Endothelial cell of umbilical vein (primary cell): ENCODE measurements at regions not wholly inside any gene's neighbourhood (a gene's known extent, or its start where the extent isn't known, plus 50 kb on each side); places are given as distances from the start of the nearest gene placed in this dataset.

ENCODE experiments used
- BruUV-seq: library from RNA; stranded (reverse); fragments of 400-500 nt; replicated peaks from 2 replicates; lab custom pipeline; 2021; lab: Mats Ljungman, UMichigan
- CTCF ChIA-PET: fragments of 300-600, 350-600 bp; sonication (Branson Sonifier 250); formaldehyde crosslinking; loops from one replicate; lab custom pipeline; 2021; ENCODE audit warnings: antibody characterized with exemption, inconsistent platforms; lab: Charles Lee
- POLR2A ChIA-PET: fragments of 300-600, 350-600 bp; sonication (Branson Sonifier 250); formaldehyde crosslinking; loops from one replicate; lab custom pipeline; 2021; ENCODE audit warnings: antibody characterized with exemption, inconsistent platforms; lab: Charles Lee
- DNase-seq: peaks from one replicate; pipeline ENCODE4 v3.0.0-alpha.2; 2011; ENCODE audit warnings: low read depth, low spot score
- FAIRE-seq: peaks from 2 replicates; lab custom pipeline; 2011; peaks lifted over from hg19 to GRCh38; lab: Jason Lieb, UNC
- H2AFZ ChIP-seq: 2 replicates; pipeline ENCODE4 v1.6.0; 2012; ENCODE audit warnings: low read depth, low read length, control low read depth, inconsistent platforms
- H3K27ac ChIP-seq: 2 replicates; pipeline ENCODE4 v1.5.1; 2011; ENCODE audit warnings: low read depth, mild to moderate bottlenecking, control low read depth, low read length, moderate library complexity; ENCODE audit not compliant: insufficient read depth
- H3K27me3 ChIP-seq, 2 experiments: 2 replicates each; pipeline versions ENCODE4 v1.6.0 to v1.6.1; 2011; ENCODE audit warnings: low read length in 2 of 2, mixed read lengths in 1 of 2; ENCODE audit not compliant: control insufficient read depth in 2 of 2, insufficient read depth in 2 of 2
- H3K36me3 ChIP-seq, 2 experiments: 2 replicates in 1 of 2; 3 replicates in 1 of 2; pipeline ENCODE4 v1.5.1; 2011; ENCODE audit warnings: low read length in 2 of 2, mild to moderate bottlenecking in 1 of 2, moderate library complexity in 1 of 2; ENCODE audit not compliant: control insufficient read depth in 2 of 2, insufficient read depth in 2 of 2; ENCODE audit errors: extremely low read depth in 1 of 2
- H3K4me1 ChIP-seq: 3 replicates; pipeline ENCODE4 v1.5.1; 2011; ENCODE audit warnings: mild to moderate bottlenecking, low read length; ENCODE audit not compliant: control insufficient read depth, insufficient read depth; ENCODE audit errors: extremely low read depth
- H3K4me2 ChIP-seq: 2 replicates; pipeline ENCODE4 v1.6.1; 2011; ENCODE audit warnings: low read length, control low read depth, mixed read lengths; ENCODE audit not compliant: insufficient read depth
- H3K4me3 ChIP-seq, 3 experiments: fragments of 200-600 bp in 1 of 3; sonication (generic), shearing (Covaris generic) in 1 of 3; replicated peaks in 1 of 3; 2 replicates each; pipeline ENCODE4 v1.5.1; 2011 to 2016; ENCODE audit warnings: control low read depth in 3 of 3, low read length in 3 of 3, mild to moderate bottlenecking in 2 of 3, inconsistent platforms in 1 of 3, low read depth in 1 of 3, moderate library complexity in 1 of 3; ENCODE audit not compliant: insufficient read depth in 1 of 3
- H3K79me2 ChIP-seq: 2 replicates; pipeline ENCODE4 v1.6.0; 2012; ENCODE audit warnings: low read length, inconsistent platforms; ENCODE audit not compliant: control insufficient read depth, insufficient read depth
- H3K9ac ChIP-seq: replicated peaks from 2 replicates; pipeline ENCODE3; 2011; ENCODE audit warnings: low read length, control low read depth; ENCODE audit not compliant: insufficient read depth; ENCODE audit errors: extremely low read depth
- H3K9me1 ChIP-seq: replicated peaks from 3 replicates; pipeline ENCODE4 v1.6.0; 2011; ENCODE audit warnings: mild to moderate bottlenecking, low read length; ENCODE audit not compliant: control insufficient read depth, insufficient read depth; ENCODE audit errors: extremely low read depth
- H3K9me3 ChIP-seq: replicated peaks from 2 replicates; pipeline ENCODE4 v1.5.1; 2012; ENCODE audit warnings: low read length, inconsistent platforms; ENCODE audit not compliant: control insufficient read depth, insufficient read depth
- H4K20me1 ChIP-seq: replicated peaks from 2 replicates; pipeline ENCODE3; 2011; ENCODE audit warnings: mild to moderate bottlenecking, low read length; ENCODE audit not compliant: control insufficient read depth, insufficient read depth; ENCODE audit errors: extremely low read depth
- CTCF ChIP-seq, 2 donors: IDR thresholded peaks; 1 replicate in 1 of 2; 2 replicates in 1 of 2; pipeline ENCODE4 v1.5.1; 2011; ENCODE audit warnings: low read length in 2 of 2, mild to moderate bottlenecking in 2 of 2, moderate library complexity in 2 of 2, control low read depth in 1 of 2, inconsistent platforms in 1 of 2, low read depth in 1 of 2; ENCODE audit not compliant: insufficient read depth in 1 of 2; ENCODE audit errors: extremely low read depth in 1 of 2
- EZH2 ChIP-seq: IDR thresholded peaks from 2 replicates; pipeline ENCODE4 v1.6.1; 2012; ENCODE audit warnings: borderline replicate concordance, low read depth, mild to moderate bottlenecking, moderate library complexity, low read length, inconsistent platforms; ENCODE audit not compliant: severe bottlenecking
- FOS ChIP-seq: IDR thresholded peaks from 2 replicates; pipeline ENCODE4 v1.6.1; 2011; ENCODE audit warnings: mild to moderate bottlenecking, low read length, moderate library complexity, borderline replicate concordance; ENCODE audit not compliant: insufficient read depth
- GATA2 ChIP-seq: IDR thresholded peaks from 2 replicates; pipeline ENCODE4 v1.7.0; 2011; ENCODE audit warnings: low read depth, mild to moderate bottlenecking, moderate library complexity, mixed read lengths, low read length; ENCODE audit not compliant: insufficient read length, insufficient read depth
- JUN ChIP-seq: IDR thresholded peaks from 2 replicates; pipeline ENCODE4 v1.6.1; 2011; ENCODE audit warnings: borderline replicate concordance, low read depth; ENCODE audit not compliant: insufficient read length, insufficient read depth
- MAX ChIP-seq: IDR thresholded peaks from 2 replicates; pipeline ENCODE4 v1.6.1; 2011; ENCODE audit not compliant: insufficient read depth, insufficient read length
- MYC ChIP-seq: IDR thresholded peaks from one replicate; pipeline ENCODE4 v1.6.1; 2011; ENCODE audit warnings: mild to moderate bottlenecking, low read depth, low read length
- POLR2A ChIP-seq: IDR thresholded peaks from 2 replicates; pipeline ENCODE4 v1.6.1; 2012; ENCODE audit warnings: low read depth, mild to moderate bottlenecking, control low read depth, low read length
- POLR2AphosphoS5 ChIP-seq: IDR thresholded peaks from 2 replicates; pipeline ENCODE4 v1.6.1; 2012; ENCODE audit warnings: low read depth, mild to moderate bottlenecking, control low read depth, low read length, moderate library complexity; ENCODE audit not compliant: insufficient read depth
- dilution Hi-C: fragments of 300-500 bp; cut with MboI; formaldehyde crosslinking; loops from one replicate; pipeline ENCODE4 v1.15.0; 2019; ENCODE audit warnings: low sequenced_read_pairs; ENCODE audit not compliant: extremely low pct_ligation_motif_present
- intact Hi-C: fragments of 100-400 bp; cut with micrococcal nuclease; formaldehyde crosslinking; loops from one replicate; pipeline ENCODE4 v1.10.0; 2022

GRCh38 chr1:55315552-55315951 is 100.4 kb upstream of the USP24 start:
- CTCF ChIA-PET: interaction anchor here (0.6 to 3.5 kb wide), 2 partner anchors 22 to 197 kb away, joined by 3 to 36 read pairs; no protein-coding TSS in a partner anchor
- DNase-seq: no peak
- Histone ChIP-seq H3K36me3 (no peaks in the 10 kb centered on the region), H2AFZ (no peak overlapping the region), H3K9ac (no peak overlapping the region), H3K9me3 (no peaks in the 10 kb centered on the region), H3K4me2 (no peak overlapping the region), H3K9me1 (no peaks in the 10 kb centered on the region), H3K4me3 (no peak overlapping the region), H3K4me1 (peaks cover 54% of the 10 kb centered on the region), H3K27ac (no peak overlapping the region), H4K20me1 (no peaks in the 10 kb centered on the region), H3K79me2 (no peaks in the 10 kb centered on the region), H3K27me3 (no peaks in the 10 kb centered on the region)
- TF ChIP-seq MAX (no peak), POLR2AphosphoS5 (no peak), MYC (no peak), FOS (no peak), JUN (no peak), GATA2 (no peak), POLR2A (no peak), EZH2 (no peak), CTCF (IDR thresholded peaks at IDR 0.05; ENCODE audit: extremely low read depth in 1 of 2, insufficient read depth in 1 of 2, low read depth in 1 of 2, low read length in 2 of 2) (no peak)
- no TSS peak for BruUV-seq
- POLR2A ChIA-PET: no interaction called here
- dilution Hi-C loops (no loop called here), intact Hi-C loops (no loop called here)
- no peak for FAIRE-seq
